Globus pallidus (tissue), 1 donor: ENCODE measurements at regions not wholly inside any gene's neighbourhood (a gene's known extent, or its start where the extent isn't known, plus 50 kb on each side); places are given as distances from the start of the nearest gene placed in this dataset.
"Not testable (repeated sequence)": the region's sequence is repeated elsewhere in the genome, so short reads cannot be mapped to it uniquely, and the experiment has no call there.

Experiments used
- DNase-seq: peaks from one replicate; pipeline ENCODE4 v3.0.0-alpha.2; 2015; ENCODE audit warnings: low spot score

GRCh38 chr9:101977614-101978210 lies 239.3 kb upstream of the GRIN3A start:
- peak; percentile 5 for DNase-seq

GRCh38 chr9:101970609-101971008 lies 232.2 kb upstream of the GRIN3A start:
- no peak for DNase-seq

GRCh38 chr9:101968392-101968791 lies 229.9 kb upstream of the GRIN3A start:
- no peak for DNase-seq

GRCh38 chr9:101966691-101967090 lies 228.2 kb upstream of the GRIN3A start:
- DNase-seq = no peak

- no peak for DNase-seq
Observed at GRCh38 chr9:101957705-101958104, 219.3 kb upstream of the GRIN3A start.

- no peak for DNase-seq
Observed at GRCh38 chr9:101951598-101951997, 213.2 kb upstream of the GRIN3A start.

GRCh38 chr9:101931756-101932155 lies 193.3 kb upstream of the GRIN3A start:
- no peak for DNase-seq

- DNase-seq = no peak
Observed at GRCh38 chr9:101930783-101931182, 192.3 kb upstream of the GRIN3A start.

GRCh38 chr9:101925498-101925897 lies 187.1 kb upstream of the GRIN3A start:
- no peak for DNase-seq

GRCh38 chr9:101923451-101923850 lies 185.0 kb upstream of the GRIN3A start:
- no peak for DNase-seq

- not testable (repeated sequence) for DNase-seq
Observed at GRCh38 chr9:101916948-101917347, 178.5 kb upstream of the GRIN3A start.

- no peak for DNase-seq
Observed at GRCh38 chr9:101915482-101915881, 177.0 kb upstream of the GRIN3A start.

- DNase-seq = no peak
Observed at GRCh38 chr9:101912698-101913097, 174.3 kb upstream of the GRIN3A start.

- no peak for DNase-seq
Observed at GRCh38 chr9:101907466-101907865, 169.0 kb upstream of the GRIN3A start.

- no peak for DNase-seq
Observed at GRCh38 chr9:101904845-101905244, 166.4 kb upstream of the GRIN3A start.

GRCh38 chr9:101902051-101902450 lies 163.6 kb upstream of the GRIN3A start:
- no peak for DNase-seq

GRCh38 chr9:101897196-101897595 lies 158.7 kb upstream of the GRIN3A start:
- DNase-seq = no peak

- no peak for DNase-seq
Observed at GRCh38 chr9:101893661-101894646, 155.5 kb upstream of the GRIN3A start.

GRCh38 chr9:101881508-101881907 lies 143.1 kb upstream of the GRIN3A start:
- no peak for DNase-seq

GRCh38 chr9:101880846-101881245 lies 142.4 kb upstream of the GRIN3A start:
- DNase-seq = no peak

- no peak for DNase-seq
Observed at GRCh38 chr9:101878734-101879133, 140.3 kb upstream of the GRIN3A start.

GRCh38 chr9:101877439-101877838 lies 139.0 kb upstream of the GRIN3A start:
- DNase-seq = no peak

GRCh38 chr9:101861472-101861871 lies 123.0 kb upstream of the GRIN3A start:
- no peak for DNase-seq
